A673 (cell line): ENCODE measurements at regions not wholly inside any gene's neighbourhood (a gene's known extent, or its start where the extent isn't known, plus 50 kb on each side); places are given as distances from the start of the nearest gene placed in this dataset.

Experiments
- BruUV-seq: library from RNA; stranded (reverse); fragments of 400-500 nt; replicated peaks from 2 replicates; lab custom pipeline; 2021; lab: Mats Ljungman, UMichigan
- CTCF ChIA-PET: fragments of 300-600 bp; sonication (Branson Sonifier 250); formaldehyde crosslinking; loops from one replicate; lab custom pipeline; 2022; ENCODE audit warnings: antibody characterized with exemption; lab: Charles Lee
- POLR2A ChIA-PET: fragments of 300-600 bp; sonication (Branson Sonifier 250); formaldehyde crosslinking; loops from one replicate; lab custom pipeline; 2022; ENCODE audit warnings: antibody characterized with exemption; ENCODE audit not compliant: low non-redundant PET; lab: Charles Lee
- DNase-seq: peaks from one replicate; pipeline ENCODE4 v3.0.0-alpha.2; 2015; ENCODE audit warnings: low spot score
- H3K27ac ChIP-seq: fragments of 200-600 bp; sonication (generic); 2 replicates; pipeline ENCODE4 v1.5.1; 2016; ENCODE audit warnings: mixed run types, low read depth, mild to moderate bottlenecking, mixed read lengths, antibody characterized with exemption, low read length; ENCODE audit not compliant: poor library complexity, severe bottlenecking
- H3K27me3 ChIP-seq: fragments of 200-600 bp; sonication (generic); replicated peaks from 2 replicates; pipeline ENCODE4 v1.6.1; 2017; ENCODE audit warnings: mixed run types, low read depth, mild to moderate bottlenecking, mixed read lengths, antibody characterized with exemption, low read length; ENCODE audit not compliant: insufficient read depth, poor library complexity
- H3K36me3 ChIP-seq: fragments of 200-600 bp; sonication (generic); 2 replicates; pipeline ENCODE4 v1.6.1; 2016; ENCODE audit warnings: mixed run types, mild to moderate bottlenecking, mixed read lengths, antibody characterized with exemption, low read length; ENCODE audit not compliant: insufficient read depth, poor library complexity, severe bottlenecking
- H3K4me1 ChIP-seq: fragments of 200-600 bp; sonication (generic); 2 replicates; pipeline ENCODE4 v1.6.1; 2017; ENCODE audit warnings: mixed run types, mild to moderate bottlenecking, mixed read lengths, antibody characterized with exemption, low read length; ENCODE audit not compliant: insufficient read depth, poor library complexity, severe bottlenecking
- H3K4me3 ChIP-seq: fragments of 200-600 bp; sonication (generic); 2 replicates; pipeline ENCODE4 v1.5.1; 2016; ENCODE audit warnings: low read depth, mixed run types, mild to moderate bottlenecking, mixed read lengths, low read length; ENCODE audit not compliant: poor library complexity, severe bottlenecking
- H3K9me3 ChIP-seq: fragments of 200-600 bp; sonication (generic); 2 replicates; pipeline ENCODE4 v1.6.1; 2016; ENCODE audit warnings: mixed run types, low read depth, mild to moderate bottlenecking, mixed read lengths, antibody characterized with exemption, low read length; ENCODE audit not compliant: poor library complexity, severe bottlenecking
- CTCF ChIP-seq: fragments of 300-800, 200-600 bp; sonication (generic); conservative IDR thresholded peaks from 2 replicates; pipeline ENCODE4 v1.5.1; 2017; ENCODE audit warnings: low read depth, mild to moderate bottlenecking, antibody characterized with exemption, low read length, moderate library complexity, mixed read lengths
- EZH2 ChIP-seq: fragments of 200-600 bp; sonication (generic); IDR thresholded peaks from 2 replicates; pipeline ENCODE4 v1.6.1; 2017; ENCODE audit warnings: borderline replicate concordance, low read depth, mild to moderate bottlenecking, mixed read lengths, antibody characterized with exemption, low read length; ENCODE audit not compliant: poor library complexity, severe bottlenecking
- intact Hi-C: fragments of 100-400 bp; cut with micrococcal nuclease; formaldehyde crosslinking; loops from one replicate; pipeline ENCODE4 v1.10.0; 2022; ENCODE audit not compliant: unreplicated experiment

DNA sequence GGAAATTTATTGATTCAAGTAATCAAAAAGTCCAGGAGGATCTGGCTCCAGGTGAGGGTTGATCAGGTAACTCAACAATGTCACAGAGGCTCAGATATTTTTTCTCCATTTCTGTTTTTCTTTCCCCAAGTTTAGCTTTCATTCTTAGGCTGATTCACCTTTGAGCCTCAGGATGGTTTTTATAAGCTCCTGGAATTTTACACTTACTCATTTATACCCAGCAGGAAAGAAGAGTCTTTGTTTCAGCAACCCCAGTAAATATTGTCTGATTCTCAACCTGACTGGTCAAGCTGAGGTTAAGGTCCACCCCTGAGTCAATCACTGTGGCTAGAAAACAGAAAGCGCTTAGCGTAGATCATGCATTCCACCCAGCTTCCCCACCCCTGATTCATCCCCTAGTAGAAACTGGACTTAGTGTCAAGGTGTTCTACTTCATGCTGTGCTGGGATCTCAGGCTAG is 500.6 kb downstream of the KIF4B start:
- CTCF ChIA-PET, result no interaction called here
- H3K27ac ChIP-seq, result no peak overlapping the region
- POLR2A ChIA-PET, result no interaction called here
- H3K9me3 ChIP-seq, result no peaks in the 10 kb centered on the region
- no peaks in the 10 kb centered on the region for H3K27me3 ChIP-seq
- no peaks in the 10 kb centered on the region for H3K4me1 ChIP-seq
- no TSS peak for BruUV-seq
- no peak overlapping the region for H3K4me3 ChIP-seq
- DNase-seq, result no peak
- intact Hi-C loops, result no loop called here
- no peak for TF ChIP-seq CTCF
- TF ChIP-seq EZH2, result no peak
- no peaks in the 10 kb centered on the region for H3K36me3 ChIP-seq

- Histone ChIP-seq H3K4me3 (no peak overlapping the region), H3K27me3 (no peaks in the 10 kb centered on the region), H3K9me3 (no peaks in the 10 kb centered on the region), H3K27ac (no peak overlapping the region), H3K36me3 (no peaks in the 10 kb centered on the region), H3K4me1 (no peaks in the 10 kb centered on the region)
- TF ChIP-seq CTCF, result no peak
- no peak for TF ChIP-seq EZH2
- POLR2A ChIA-PET, result no interaction called here
- intact Hi-C loops, result no loop called here
- CTCF ChIA-PET, result no interaction called here
- BruUV-seq, result no TSS peak
- DNase-seq, result no peak
Observed at GRCh38 chr5:155522540-155522939, 509.0 kb downstream of the KIF4B start.

GRCh38 chr5:155529362-155529761 is 515.8 kb downstream of the KIF4B start:
- ChIA-PET POLR2A (no interaction called here), CTCF (no interaction called here)
- H3K27ac ChIP-seq, result no peak overlapping the region
- no peaks in the 10 kb centered on the region for H3K27me3 ChIP-seq
- no TSS peak for BruUV-seq
- H3K9me3 ChIP-seq, result no peaks in the 10 kb centered on the region
- H3K4me3 ChIP-seq, result no peak overlapping the region
- DNase-seq, result no peak
- TF ChIP-seq CTCF, result no peak
- TF ChIP-seq EZH2, result no peak
- H3K36me3 ChIP-seq, result no peaks in the 10 kb centered on the region
- H3K4me1 ChIP-seq, result no peaks in the 10 kb centered on the region
- intact Hi-C loops, result no loop called here
